HCT116 (cell line): ENCODE measurements at regions not wholly inside any gene's neighbourhood (a gene's known extent, or its start where the extent isn't known, plus 50 kb on each side); places are given as distances from the start of the nearest gene placed in this dataset.

ENCODE experiments used
- CTCF ChIP-seq, 3 experiments: fragments of 200-600 bp in 1 of 3; sonication (generic) in 1 of 3; IDR thresholded peaks in 2 of 3; conservative IDR thresholded peaks in 1 of 3; 2 replicates each; pipeline ENCODE4 v1.5.1; 2012 to 2017; ENCODE audit warnings: low read depth in 2 of 3, low read length in 2 of 3, antibody characterized with exemption in 1 of 3, borderline replicate concordance in 1 of 3, control low read depth in 1 of 3, mild to moderate bottlenecking in 1 of 3, mixed read lengths in 1 of 3, mixed run types in 1 of 3, moderate library complexity in 1 of 3; ENCODE audit not compliant: insufficient read depth in 1 of 3
- ELF1 ChIP-seq: IDR thresholded peaks from 2 replicates; pipeline ENCODE4 v1.6.1; 2012; ENCODE audit warnings: low read depth, borderline replicate concordance
- EZH2phosphoT487 ChIP-seq: fragments of 200-600 bp; IDR thresholded peaks from 2 replicates; pipeline ENCODE4 v1.6.1; 2018; ENCODE audit warnings: antibody characterized with exemption, borderline replicate concordance
- POLR2A ChIP-seq: IDR thresholded peaks from 2 replicates; pipeline ENCODE4 v1.7.0; 2011; ENCODE audit warnings: borderline replicate concordance; ENCODE audit not compliant: insufficient read depth, insufficient read length; ENCODE audit errors: extremely low read depth
- YY1 ChIP-seq: IDR thresholded peaks from 2 replicates; pipeline ENCODE4 v1.6.1; 2011; ENCODE audit warnings: low read length, low read depth, moderate library complexity, mild to moderate bottlenecking; ENCODE audit not compliant: insufficient replicate concordance; ENCODE audit errors: extremely low read depth

GRCh38 chr6:141359953-141360352, 772.8 kb upstream of the GJE1 start:
- TF ChIP-seq POLR2A (no peak), CTCF (IDR thresholded peaks at IDR 0.05 in 2 of 3, conservative IDR thresholded peaks at IDR 0.05 in 1 of 3; ENCODE audit: borderline replicate concordance in 1 of 3, insufficient read depth in 1 of 3, low read depth in 2 of 3, low read length in 2 of 3) (no peak), EZH2phosphoT487 (no peak), YY1 (no peak), ELF1 (no peak)
